Activated CD8-positive, alpha-beta memory T cell treated with anti-CD3 and anti-CD28 coated beads, Interleukin-2, amount 50 U/mL, for 1 hour (primary cell): ENCODE measurements at regions not wholly inside any gene's neighbourhood (a gene's known extent, or its start where the extent isn't known, plus 50 kb on each side); places are given as distances from the start of the nearest gene placed in this dataset.
"Not testable (repeated sequence)": the region's sequence is repeated elsewhere in the genome, so short reads cannot be mapped to it uniquely, and the experiment has no call there.

Source experiments
- DNase-seq: peaks from one replicate; pipeline ENCODE4 v3.0.0-alpha.2; 2020; ENCODE audit errors: extremely low read depth

DNA sequence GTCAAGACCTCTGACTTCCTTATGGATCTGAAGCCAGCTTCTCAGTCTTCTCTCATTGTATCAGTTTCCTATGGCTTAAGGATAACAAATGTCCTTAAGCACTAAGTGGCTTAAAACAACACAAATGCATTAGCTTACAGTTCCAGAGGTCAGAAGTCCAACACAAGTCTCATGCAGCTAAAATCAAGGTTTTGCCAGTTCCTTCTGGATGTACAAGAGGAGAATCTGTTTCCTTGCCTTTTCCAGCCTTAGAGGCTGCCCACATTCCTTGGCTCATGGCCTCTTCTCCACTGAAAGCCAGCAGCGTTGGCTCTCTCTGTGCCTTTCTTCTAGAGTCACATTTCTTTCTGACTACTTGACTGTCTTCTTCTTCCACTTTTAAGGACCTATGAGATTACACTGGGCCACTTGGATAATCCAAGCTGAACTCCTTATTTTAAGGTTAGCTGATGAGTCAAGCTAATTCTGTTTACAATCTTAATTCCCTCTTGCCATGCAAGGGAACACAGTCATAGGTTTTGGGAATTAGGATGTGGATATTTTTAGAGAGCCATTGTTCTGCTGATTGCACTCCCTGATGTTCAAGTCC, 179.0 kb downstream of the BCAS1 start:
- no peak for DNase-seq

DNA sequence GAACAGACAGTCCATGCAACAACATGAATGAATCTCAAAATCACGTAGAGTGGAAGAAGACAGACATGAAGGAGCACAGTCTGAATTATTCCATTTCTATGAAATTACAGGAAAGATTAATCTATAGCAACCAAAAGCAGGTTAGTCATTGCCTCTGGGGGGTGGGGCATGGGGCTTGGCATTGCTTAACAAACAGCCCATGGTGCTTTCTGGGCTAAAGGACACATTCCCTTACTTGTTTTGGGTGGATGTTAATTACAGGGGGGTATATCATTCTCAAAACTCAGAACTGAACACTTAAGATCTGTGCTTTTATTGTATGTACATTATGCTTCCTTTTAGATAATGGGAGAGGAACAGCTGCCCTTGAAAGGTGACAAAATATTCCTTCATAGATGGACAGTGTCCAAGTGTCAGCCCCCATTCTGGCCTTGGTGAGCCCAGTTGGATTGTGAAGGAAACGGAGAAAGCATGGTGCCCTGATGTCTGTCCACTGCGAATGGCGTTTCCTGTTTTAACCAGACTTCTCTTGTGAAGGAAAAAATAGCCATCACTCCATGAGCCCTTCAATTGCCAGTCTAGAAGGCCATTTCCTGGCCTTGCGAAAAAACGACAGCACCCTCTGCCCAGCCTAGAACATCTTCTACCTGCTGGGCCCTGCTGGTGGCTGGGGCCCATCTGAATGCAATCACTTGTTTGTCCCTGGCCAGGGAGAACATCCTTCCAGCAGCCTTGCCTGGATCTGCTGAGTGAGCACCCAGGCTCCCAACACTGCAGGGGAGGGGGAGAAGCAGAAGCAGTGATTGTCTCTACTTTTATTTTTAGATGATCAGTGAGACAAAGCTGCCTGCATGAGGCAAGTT, 179.7 kb downstream of the BCAS1 start:
- no peak for DNase-seq

DNA sequence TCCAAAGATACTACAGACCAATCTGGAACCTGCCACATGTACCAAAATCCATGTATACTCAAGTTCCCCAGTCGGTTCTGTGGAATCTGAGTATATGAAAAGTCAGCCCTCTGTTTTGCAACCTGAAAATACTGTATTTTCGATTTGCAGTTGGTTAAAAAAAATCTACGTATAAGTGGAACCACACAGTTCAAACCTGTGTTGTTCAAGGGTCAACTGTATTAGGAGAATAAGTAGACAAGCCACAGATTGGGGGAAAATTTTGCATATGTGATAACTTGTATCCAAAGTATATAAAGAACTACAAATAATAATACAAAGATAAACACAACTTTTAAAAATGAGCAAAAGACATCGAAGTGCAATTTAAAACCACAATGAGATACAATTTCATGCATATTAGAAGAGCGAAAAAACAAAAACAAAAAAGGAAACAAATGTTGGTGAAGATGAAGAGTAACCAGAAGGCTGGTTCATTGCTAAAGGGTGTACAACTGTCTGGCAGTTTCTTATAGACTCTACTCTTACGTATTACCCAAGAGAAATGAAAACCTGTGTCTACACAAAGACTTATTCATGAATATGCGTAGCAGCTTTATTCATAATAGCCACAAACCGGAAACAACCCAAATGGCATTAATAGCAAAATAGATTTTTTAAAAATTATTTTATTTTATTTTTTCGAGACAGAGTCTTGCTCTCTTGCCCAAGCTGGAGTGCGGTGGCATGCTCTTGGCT, 180.8 kb downstream of the BCAS1 start:
- no peak for DNase-seq

DNA sequence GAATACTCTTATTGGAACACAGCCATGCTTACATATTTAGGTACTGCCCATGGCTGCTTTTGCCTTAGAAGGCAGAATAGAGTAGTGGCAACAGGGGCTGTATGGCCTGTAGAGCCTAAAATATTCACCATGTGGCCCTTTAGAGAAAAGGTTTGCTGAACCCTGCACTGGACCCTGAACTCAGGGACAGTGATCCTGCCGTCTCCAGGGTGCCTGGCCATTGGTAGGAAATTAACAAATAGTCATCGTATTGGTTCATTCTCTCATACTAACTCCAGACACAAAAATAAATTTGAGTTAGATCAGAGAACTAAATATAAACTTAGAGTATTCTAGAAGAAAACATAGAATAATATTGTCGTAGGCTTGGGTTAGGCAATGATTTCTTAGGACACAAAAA, 181.4 kb downstream of the BCAS1 start:
- DNase-seq, result no peak

DNA sequence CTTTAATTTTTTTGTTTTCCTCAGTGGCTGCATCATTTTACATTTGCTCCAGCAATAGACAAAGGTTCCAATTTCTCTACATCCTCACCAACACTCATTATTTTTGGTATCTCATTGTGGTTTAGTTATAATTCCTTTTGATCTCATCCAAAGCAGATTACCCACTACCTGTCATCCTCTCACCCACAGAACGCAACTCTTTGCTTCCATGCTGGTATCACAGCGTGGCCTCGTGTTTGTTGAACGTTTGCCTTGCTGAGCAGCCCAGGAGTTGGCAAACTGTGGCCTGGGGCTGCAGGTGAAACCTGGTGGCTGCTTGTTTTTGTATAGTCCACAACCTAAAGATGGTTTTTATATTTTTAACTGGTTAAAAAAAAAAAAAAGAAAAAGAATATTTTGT, 181.9 kb downstream of the BCAS1 start:
- DNase-seq, result no peak

DNA sequence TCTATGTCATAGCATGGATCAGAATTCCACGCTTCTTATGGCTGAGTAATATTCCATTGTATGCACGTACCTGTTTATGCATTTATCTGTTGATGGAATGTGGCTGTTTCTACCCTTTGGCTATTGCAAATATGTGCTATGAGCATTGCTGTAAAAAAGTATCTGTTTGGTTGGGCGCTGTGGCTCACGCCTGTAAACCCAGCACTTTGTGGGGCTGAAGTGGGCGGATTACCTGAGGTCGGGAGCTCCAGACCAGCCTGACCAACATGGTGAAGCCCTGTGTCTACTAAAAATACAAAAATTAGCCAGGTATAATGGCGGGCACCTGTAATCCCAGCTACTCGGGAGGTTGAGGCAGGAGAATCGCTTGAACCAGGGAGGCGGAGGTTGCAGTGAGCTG, 182.4 kb downstream of the BCAS1 start:
- no peak for DNase-seq

DNA sequence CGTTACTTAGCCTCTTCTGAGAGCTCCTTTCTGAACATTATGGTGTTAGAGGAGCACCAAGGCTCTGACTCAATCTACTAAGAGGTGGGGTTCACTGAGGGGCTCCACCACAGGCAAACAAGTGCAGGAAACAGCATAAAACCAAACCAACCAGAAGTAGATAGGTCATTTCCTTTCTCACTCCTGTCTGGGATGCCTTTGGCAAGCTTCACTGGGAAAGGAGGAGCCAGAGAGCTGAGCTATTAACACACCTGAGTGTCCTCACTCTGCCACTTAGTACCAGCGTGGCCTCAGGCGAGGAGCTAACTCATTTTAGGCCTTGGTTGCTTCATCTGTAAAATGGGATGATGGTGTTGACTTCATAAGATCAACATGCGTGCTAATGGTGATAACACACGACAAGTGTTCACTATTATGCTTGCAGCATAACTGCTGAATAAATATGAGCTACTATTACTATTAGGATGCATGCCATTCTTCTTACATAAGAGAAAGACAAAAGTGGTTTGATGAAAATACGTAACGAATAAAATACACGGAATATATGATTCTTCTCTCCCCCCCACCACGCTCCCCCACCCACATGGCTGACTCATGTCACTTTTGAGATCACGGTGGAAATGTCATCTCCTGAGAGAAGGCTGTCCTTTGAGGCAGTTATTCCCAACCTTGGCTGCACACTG, 185.4 kb downstream of the BCAS1 start:
- DNase-seq, result no peak

DNA sequence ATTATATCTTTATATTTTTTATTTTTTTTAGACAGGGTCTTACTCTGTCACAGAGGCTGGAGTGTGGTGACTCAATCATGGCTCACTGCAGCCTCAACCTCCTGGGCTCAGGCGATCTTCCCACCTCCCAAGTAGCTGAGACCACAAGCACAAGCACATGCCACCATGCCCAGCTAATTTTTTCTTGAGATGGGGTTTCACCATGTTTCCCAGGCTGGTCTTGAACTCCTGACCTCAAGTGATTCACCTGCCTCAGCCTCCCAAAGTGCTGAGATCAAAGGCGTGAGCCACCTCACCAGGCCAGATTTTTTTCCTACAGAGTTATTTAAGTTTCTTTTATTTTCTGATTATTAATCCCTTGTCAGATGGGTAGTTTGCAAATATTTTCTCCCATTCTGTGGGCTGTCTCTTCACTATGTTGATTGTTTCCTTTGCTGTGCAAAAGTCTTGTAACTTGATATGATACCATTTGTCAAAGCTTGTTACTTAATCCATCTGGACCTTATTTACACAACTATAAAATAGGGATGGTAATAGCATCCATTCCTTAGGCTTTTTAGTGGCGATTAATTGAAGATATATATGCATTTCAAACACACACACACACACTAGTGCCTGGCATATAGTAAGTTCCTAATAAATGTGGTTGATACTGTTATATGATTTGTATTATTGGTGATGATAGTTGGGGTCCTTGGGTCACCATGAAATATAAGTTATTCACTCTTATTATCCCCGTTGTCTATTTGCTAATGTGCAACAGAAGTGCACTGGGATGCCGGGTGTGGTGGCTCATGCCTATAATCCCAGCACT, 187.1 kb downstream of the BCAS1 start:
- no peak for DNase-seq

DNA sequence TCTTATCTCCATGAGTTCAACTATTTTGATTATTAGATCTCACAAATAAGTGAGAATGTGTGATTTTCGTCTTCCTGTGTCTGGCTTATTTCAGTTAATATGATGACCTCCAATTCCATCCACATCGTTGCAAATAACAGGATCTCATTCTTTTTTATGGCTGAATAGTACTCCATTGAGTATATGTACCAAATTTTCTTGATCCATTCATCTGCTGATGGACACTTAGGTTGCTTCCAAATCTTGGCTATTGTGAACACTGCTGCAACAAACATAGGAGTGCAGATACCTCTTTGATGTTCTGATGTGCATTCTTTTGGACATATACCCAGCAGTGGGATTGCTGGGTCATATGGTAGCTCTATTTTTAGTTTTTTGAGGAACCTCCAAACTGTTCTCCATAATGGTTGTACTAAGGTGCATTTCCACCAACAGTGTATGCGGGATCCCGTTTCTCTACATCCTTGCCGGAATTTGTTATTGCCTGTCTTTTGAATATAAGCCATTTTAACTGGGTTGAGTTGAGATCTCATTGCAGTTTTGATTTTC, 187.9 kb downstream of the BCAS1 start:
- DNase-seq, result not testable (repeated sequence)

DNA sequence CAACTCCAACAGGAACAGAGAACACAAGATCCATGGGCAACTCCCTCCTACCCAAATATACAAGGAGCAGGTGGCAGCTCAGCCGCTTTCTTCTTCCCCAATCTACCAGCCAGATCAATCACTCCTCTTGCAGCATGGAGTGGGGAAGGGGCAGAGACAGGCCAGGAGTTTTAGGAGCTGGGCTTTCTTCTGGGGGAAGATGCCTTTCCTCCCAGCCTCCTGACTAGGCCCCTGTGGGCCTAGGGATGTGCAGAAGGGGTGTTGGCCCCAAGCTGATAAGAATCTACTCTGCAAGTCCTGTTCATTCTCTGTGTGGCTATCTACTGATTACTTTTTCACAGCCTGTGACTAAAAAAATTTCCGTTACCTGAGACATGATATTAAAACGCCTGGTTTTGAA, 189.0 kb downstream of the BCAS1 start:
- DNase-seq, result no peak

DNA sequence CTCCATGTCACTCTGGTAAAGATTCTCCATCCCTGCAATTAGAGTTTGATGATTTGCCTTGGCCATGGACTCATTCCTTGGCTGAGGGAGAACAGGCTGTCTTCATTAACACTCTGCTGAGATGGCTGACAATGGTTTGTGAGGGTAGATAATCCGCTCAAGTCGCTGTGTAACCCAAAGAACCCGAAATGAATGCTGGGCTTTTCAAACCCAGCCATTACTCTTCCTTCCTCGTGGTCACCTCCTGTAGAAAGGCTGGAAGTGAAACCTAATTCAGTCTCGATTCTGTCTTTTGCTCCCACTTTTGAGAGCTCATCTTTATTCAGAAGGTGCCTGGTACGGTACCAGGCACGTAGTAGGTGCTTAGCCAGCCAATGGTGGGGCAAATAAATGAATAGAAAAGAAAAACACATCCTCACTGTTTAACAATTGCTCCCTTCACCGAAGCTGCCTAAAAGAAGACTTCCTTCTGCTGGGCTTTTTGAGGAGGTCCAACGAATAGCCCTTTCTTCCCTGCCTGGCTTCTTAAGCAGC, 190.2 kb downstream of the BCAS1 start:
- no peak for DNase-seq

DNA sequence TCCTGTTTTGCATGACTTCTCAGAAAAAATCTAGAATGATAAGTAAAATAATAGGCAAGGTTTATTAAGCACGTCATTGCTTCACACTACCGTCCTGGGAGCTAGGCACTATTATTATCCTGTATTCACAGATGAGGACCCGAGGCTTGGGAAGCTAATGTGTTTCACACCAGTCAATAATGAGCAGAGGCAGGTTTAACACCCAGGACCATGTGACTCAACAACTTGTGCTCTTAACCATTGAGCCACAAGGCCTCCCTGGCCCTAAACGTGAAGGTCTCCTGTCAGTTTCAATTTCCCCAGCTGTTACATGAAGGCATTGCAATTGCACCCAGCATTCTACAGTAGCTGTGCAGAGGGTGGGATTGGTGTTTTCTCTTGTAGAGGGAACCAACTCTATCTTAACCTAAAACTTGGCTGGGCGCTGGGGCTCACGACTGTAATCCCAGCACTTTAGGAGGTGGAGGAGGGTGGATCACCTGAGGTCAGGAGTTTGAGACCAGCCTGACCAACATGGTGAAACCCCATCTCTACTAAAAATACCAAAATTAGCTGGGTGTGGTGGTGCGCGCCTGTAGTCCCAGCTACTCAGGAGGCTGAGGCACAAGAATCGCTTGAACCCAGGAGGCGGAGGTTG, 191.2 kb downstream of the BCAS1 start:
- no peak for DNase-seq

DNA sequence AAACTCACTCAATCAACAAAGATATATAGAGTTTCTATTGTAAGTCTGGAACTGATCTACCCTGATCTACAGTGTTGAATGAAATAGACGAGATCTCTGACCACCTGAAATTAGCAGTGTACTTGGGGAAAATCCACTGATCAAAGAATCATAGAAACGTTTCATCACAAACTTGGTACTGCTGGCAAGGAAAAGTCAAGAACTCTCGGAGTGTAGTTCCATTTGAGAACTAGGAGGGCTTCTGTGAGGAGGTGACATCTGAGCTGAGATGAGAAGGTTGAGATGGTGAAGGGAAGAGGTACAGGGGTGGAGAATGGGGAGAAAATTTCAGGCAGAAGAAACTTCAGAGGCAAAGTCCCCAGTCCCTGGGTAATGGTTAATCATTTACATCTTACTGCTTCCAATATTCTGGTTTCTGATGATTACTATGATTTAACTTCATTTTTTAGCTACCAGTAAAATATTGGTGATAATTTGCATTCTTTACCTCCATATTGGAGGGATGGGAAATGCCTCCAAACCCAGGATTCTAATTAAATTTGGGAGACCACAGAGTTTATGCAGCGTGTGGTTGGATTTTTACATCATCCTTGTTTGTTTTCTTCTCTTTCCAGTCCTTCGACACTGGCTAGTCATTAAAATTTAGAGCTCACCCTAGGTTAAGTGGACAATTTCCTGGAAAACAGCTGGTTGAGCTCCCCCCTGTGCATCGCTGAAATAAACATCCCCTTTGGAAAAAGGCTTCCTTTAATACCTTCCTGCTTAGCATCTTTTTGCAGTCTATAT, 191.9 kb downstream of the BCAS1 start:
- DNase-seq, result no peak

DNA sequence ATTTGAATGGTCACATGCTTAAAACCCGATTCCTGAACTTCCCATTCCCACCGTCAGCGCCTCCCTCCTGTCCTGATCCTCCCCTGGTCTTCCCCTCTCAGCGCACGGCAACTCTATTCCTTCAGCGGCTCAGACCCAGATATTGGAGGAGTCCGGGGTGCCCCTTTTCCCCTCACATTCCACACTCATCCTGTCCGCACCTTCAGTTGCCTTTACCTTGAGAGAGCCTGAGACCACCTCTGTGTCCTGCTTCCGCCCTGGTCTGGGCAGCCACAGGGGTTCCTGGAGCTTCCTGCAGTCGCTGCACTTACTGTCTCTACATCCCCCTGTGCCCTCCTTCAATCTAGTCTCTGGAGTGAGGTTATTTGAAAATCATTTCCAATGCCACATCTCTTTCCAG, 193.4 kb downstream of the BCAS1 start:
- DNase-seq, result no peak

DNA sequence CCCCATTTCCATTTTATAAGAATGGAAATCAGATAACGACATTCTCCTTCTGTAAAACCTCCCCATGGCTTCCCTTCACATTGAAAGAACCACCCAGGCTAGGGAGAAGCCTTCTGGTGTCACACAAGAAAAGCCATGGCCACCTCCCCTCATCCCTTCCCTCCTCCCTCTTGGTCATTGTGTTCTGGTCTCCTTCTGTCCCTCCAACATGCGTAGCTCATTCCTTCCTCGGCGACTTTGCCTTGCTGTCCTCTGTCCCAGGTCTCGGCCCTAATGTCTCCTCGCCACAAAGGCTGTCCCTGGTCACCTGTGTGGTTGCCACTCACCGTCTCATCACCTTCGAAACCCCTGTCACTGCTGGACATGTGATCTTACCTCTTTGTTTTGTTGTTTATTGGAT, 193.9 kb downstream of the BCAS1 start:
- DNase-seq, result no peak

DNA sequence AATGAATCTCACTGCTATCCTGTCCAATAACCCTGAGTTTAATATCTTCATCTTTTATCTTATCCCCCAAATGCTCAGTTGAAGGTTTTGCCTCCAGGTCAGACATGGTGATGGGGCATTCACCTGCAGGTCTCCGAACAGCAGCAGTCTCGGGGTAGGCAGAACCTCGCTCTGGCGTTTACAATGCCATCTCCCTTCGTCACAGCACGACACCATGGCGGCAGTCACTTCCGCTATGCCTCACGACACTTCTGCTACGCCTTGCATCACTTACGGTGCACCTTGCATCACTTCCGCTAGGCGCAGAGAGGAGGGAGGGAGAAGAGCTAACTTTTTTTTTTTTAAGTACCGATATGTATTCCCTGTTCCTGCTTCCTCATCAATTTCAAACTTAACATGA, 194.9 kb downstream of the BCAS1 start:
- no peak for DNase-seq

DNA sequence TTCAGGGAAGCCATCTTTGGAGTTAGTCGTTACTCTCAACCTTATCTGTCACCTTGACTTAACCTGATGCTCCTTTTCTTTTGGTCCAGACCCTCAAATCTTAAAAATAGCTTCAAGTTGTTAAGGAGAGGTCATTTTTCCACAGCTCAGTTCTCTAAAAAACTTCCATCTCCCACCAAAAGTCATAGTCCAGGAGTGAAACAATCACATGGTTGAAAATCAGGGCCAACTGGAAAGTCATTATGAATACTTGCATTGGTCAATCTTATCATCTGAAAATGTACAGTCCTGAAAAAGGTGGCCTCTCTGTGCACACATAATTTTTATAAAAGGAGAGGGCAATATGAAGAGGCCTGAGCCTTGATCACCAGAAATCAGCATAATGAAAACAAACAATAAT, 195.7 kb downstream of the BCAS1 start:
- DNase-seq, result no peak

DNA sequence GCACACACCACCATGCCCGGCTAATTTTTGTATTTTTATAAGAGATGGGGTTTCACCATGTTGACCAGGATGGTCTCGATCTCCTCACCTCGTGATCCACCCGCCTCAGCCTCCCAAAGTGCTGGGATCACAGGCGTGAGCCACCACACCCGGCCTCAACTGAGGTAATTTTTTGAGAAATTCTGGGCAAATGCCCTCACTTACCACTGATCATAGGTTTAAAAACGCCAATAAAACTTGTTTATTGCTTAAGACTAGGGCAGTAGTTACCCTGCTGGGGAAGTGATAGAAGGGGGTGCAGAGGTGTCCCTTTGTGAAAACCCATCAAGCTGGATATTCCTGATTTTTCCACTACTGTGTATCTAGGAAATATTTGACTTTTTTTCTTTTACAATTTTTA, 196.3 kb downstream of the BCAS1 start:
- DNase-seq, result no peak

DNA sequence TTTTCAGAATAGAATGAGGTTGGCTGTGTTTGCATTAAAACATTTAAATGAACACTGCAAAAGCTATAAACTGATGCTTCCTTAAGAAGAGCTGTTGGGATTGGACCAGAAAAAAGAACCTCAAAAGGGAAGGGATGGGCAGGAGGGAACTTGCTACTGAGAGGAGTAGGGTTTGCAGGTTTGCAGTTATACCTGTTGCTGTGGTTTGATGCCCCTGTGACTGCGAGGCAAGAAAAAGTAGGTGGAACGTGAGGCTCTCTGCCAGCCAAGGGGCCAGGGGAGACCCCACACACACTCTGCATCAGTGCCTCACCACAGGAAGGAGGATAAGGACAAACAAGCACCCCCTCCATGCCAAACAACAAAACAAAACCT, 197.2 kb downstream of the BCAS1 start:
- no peak for DNase-seq
